ENCODE measurements at regions not wholly inside any gene's neighbourhood (a gene's known extent, or its start where the extent isn't known, plus 50 kb on each side); places are given as distances from the start of the nearest gene placed in this dataset.

DNA sequence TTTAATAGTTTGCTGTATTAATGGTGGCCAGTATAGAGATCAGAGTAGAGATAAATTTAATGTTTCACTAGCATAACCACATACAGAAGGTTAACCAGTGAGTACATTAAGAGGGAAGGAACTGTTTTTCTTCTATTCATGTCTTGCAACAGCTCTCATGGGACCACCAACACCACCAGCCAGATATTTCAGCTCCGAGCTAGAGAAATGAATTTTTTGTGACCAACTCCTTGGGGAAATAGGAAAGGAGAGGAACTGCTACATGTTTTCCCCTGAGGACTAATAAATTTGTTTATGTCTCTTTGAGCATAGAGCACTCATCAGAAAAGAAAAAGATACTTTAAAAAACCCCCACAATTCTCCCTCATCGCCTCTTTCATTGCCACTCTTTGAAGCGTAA is 247.5 kb downstream of the MBNL1 start:
- Histone ChIP-seq H3K4me3 (ENCODE audit: low read depth, low read length) (no peak overlapping the region), H3K4me1 (no peaks in the 10 kb centered on the region), H3K9me3 (no peaks in the 10 kb centered on the region), H3K36me3 (no peaks in the 10 kb centered on the region), H3K27me3 (peaks cover 4% of the 10 kb centered on the region)
- no peak for DNase-seq
- TF ChIP-seq, protein P1, sequence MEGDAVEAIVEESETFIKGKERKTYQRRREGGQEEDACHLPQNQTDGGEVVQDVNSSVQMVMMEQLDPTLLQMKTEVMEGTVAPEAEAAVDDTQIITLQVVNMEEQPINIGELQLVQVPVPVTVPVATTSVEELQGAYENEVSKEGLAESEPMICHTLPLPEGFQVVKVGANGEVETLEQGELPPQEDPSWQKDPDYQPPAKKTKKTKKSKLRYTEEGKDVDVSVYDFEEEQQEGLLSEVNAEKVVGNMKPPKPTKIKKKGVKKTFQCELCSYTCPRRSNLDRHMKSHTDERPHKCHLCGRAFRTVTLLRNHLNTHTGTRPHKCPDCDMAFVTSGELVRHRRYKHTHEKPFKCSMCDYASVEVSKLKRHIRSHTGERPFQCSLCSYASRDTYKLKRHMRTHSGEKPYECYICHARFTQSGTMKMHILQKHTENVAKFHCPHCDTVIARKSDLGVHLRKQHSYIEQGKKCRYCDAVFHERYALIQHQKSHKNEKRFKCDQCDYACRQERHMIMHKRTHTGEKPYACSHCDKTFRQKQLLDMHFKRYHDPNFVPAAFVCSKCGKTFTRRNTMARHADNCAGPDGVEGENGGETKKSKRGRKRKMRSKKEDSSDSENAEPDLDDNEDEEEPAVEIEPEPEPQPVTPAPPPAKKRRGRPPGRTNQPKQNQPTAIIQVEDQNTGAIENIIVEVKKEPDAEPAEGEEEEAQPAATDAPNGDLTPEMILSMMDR (IDR thresholded peaks at IDR 0.05; ENCODE audit: low read depth, low read length): no peak

DNA sequence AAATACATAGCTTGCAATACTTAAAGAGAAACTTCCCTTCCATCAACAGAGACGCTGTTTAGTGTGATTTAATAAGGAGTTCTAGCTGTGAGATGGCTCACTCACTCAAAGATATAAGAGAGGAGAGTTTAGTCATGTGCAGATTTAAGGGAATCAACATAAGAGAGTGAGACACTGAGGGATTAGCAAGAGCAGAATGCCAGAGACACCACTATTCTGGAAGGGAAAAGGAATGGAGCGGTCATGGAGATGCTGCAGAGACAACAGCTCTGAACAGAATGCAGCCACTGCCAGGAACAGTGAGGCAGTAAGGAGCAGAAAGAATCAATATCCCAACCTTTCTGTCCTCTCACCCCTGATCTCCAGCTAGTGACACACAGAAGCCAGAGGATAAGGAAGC is 248.8 kb downstream of the MBNL1 start:
- H3K27me3 ChIP-seq: no peaks in the 10 kb centered on the region; the same call in 1 of the 2 replicates
- H3K36me3 ChIP-seq: no peaks in the 10 kb centered on the region
- no peak overlapping the region for H3K4me3 ChIP-seq (ENCODE audit: low read depth, low read length)
- TF ChIP-seq, protein P1 (IDR thresholded peaks at IDR 0.05; ENCODE audit: low read depth, low read length): no peak
- H3K4me1 ChIP-seq: no peaks in the 10 kb centered on the region
- no peak for DNase-seq
- no peaks in the 10 kb centered on the region for H3K9me3 ChIP-seq

DNA sequence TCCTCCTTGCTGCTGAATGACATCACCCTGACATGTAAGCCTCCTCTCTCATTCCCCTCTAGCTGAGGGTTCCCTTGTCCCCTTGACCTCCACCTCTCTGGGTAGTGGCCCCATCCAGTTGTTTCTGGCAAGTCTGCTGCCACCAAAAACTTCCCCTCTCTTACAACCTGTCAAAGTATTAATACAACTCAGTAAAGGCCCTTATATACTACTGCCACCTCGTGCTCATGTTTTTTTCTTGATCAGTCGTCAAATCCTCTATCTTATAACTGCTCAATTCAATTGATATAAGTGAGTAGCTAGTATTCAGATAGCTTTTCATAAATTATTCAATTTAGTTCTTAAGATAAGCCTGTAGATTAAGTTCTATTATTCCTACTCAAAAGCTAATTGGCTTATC is 249.6 kb downstream of the MBNL1 start:
- no peak for DNase-seq
- H3K36me3 ChIP-seq: no peaks in the 10 kb centered on the region
- H3K9me3 ChIP-seq: no peaks in the 10 kb centered on the region
- no peaks in the 10 kb centered on the region; the same call in 1 of the 2 replicates for H3K27me3 ChIP-seq
- no peak overlapping the region for H3K4me3 ChIP-seq (ENCODE audit: low read depth, low read length)
- no peaks in the 10 kb centered on the region for H3K4me1 ChIP-seq
- TF ChIP-seq, protein P1 (IDR thresholded peaks at IDR 0.05; ENCODE audit: low read depth, low read length): no peak

DNA sequence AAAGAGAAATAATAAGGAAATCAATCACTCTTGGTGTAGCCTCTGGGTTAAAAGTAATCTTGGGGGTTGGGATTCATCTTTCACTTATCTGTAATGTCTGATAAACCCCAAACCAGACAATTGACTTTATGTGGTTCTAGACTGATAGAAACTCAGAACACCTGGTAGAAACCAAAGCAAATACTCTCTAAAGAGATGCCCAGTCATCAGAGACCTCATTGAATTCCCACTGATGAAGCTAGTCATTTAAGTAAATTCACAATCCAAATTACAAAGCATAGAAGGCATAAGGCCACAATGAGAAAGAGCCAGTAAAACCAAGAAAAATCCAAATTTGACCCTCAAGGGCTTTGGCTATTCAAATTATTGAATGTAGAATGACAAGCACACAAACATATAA is 250.6 kb downstream of the MBNL1 start:
- TF ChIP-seq, protein P1 (IDR thresholded peaks at IDR 0.05; ENCODE audit: low read depth, low read length): no peak
- H3K9me3 ChIP-seq: no peaks in the 10 kb centered on the region
- H3K27me3 ChIP-seq: no peaks in the 10 kb centered on the region; the same call in 1 of the 2 replicates
- H3K36me3 ChIP-seq: no peaks in the 10 kb centered on the region
- DNase-seq: no peak
- H3K4me1 ChIP-seq: no peaks in the 10 kb centered on the region
- H3K4me3 ChIP-seq (ENCODE audit: low read depth, low read length): no peak overlapping the region

DNA sequence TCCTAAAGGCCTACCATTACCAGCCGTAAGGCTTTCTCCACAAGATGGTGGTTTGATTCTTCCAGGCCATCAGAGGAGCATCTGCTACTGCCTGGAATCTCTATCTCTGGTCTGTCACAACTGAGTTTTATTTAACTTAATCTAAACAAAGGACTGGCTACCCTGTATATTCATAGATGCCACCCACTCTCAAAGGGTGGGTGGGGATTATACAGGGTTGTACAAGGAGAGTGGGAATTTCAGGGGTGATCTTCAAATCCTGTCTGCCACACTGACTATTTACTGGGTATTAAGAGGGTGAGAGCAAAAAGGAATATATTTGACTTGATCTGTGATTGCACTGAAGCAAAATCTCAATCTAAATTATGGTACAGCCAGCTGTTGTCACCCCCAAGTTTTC is 253.3 kb downstream of the MBNL1 start:
- Histone ChIP-seq H3K36me3 (no peaks in the 10 kb centered on the region), H3K4me3 (ENCODE audit: low read depth, low read length) (no peak overlapping the region), H3K4me1 (no peaks in the 10 kb centered on the region), H3K27me3 (no peaks in the 10 kb centered on the region), H3K9me3 (no peaks in the 10 kb centered on the region)
- DNase-seq: no peak
- TF ChIP-seq, protein P1 (IDR thresholded peaks at IDR 0.05; ENCODE audit: low read depth, low read length): no peak

DNA sequence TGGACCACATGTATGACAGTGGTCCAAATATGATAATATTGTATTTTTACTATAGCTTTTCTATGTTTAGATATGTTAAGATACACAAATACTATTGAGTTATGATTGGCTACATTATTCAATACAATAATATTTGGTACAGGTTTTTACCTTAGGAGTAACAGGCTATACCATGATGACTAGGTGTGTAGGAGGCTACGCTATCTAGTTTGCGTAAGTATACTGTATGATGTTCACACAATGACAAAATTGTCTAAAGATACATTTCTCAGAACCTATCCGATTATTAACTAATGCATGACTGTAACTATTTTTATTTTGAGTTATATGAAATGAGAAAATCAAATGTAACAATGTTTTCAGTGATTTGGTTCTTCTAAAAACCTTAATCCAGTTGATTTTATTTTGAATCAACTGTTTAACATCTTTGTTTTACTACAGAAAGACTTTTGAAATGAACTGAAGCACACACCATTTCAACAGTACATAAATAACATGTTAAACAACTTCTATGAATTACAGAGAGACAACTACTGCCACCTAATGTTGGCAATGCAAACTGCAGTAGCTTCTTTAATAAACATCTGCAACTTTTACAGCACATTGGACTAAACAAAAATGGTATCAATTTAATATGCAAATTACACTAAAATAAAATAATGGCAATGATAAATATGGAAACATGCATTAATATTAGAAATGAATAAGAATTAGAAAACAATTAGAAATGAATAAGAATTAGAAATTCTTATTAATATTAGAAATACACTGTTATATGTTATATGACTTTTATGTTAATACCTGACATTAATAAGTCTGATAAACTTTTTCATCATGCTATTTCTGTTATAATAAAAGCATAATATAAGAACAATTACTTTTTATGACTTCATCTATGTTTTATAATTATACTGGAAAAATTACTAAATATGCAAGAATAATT is 255.7 kb downstream of the MBNL1 start:
- DNase-seq: peak; percentile 25
- H3K4me1 ChIP-seq: no peaks in the 10 kb centered on the region
- no peaks in the 10 kb centered on the region for H3K9me3 ChIP-seq
- H3K27me3 ChIP-seq: no peaks in the 10 kb centered on the region
- H3K4me3 ChIP-seq (ENCODE audit: low read depth, low read length): no peak overlapping the region
- TF ChIP-seq, protein P1 (IDR thresholded peaks at IDR 0.05; ENCODE audit: low read depth, low read length): peak; percentile 79
- no peaks in the 10 kb centered on the region for H3K36me3 ChIP-seq
